IPS-18c (cell line): ENCODE measurements at regions not wholly inside any gene's neighbourhood (a gene's known extent, or its start where the extent isn't known, plus 50 kb on each side); places are given as distances from the start of the nearest gene placed in this dataset.

Source experiments
- H3K4me3 ChIP-seq: 2 replicates; pipeline ENCODE4 v1.7.0; 2013; ENCODE audit warnings: low read depth, mild to moderate bottlenecking, low read length, moderate library complexity; ENCODE audit not compliant: insufficient read depth
- H3K9me3 ChIP-seq: one replicate; pipeline ENCODE4 v1.6.1; 2013; ENCODE audit warnings: mild to moderate bottlenecking, low read length, moderate library complexity; ENCODE audit not compliant: control insufficient read depth, insufficient read depth

DNA sequence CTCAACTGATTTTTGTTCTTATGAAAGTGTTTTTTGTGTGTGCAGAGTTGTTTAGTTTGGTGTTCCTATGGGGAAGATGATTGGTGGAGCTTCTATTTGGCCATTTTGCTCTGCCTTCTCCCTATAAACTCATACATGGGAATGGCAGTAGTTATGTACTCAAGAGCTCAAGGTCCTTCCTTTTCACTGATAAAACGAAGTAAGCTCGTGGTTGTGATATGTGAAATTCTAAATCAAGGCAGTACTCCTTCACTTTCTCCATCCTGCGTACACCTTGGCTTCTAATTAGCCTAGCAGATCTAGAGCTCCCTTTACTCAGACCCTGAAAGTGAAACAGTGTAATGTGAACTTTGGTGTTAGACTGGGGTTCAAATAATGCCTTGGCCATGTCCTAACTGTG is 159.3 kb upstream of the TNC start:
- Histone ChIP-seq H3K9me3 (no peaks in the 10 kb centered on the region), H3K4me3 (no peak overlapping the region)

- no peak overlapping the region for H3K4me3 ChIP-seq
These were observed 160.5 kb upstream of the TNC start for GRCh38 chr9:115278326-115279035.

GRCh38 chr9:115283395-115283794 is 165.4 kb upstream of the TNC start:
- Histone ChIP-seq H3K4me3 (no peak overlapping the region), H3K9me3 (no peaks in the 10 kb centered on the region)

More at GRCh38 chr9:115278326-115279035, 160.5 kb upstream of the TNC start:
- H3K9me3 ChIP-seq = no peaks in the 10 kb centered on the region

GRCh38 chr9:115285836-115286235 is 167.9 kb upstream of the TNC start:
- Histone ChIP-seq H3K9me3 (no peaks in the 10 kb centered on the region), H3K4me3 (no peak overlapping the region)

DNA sequence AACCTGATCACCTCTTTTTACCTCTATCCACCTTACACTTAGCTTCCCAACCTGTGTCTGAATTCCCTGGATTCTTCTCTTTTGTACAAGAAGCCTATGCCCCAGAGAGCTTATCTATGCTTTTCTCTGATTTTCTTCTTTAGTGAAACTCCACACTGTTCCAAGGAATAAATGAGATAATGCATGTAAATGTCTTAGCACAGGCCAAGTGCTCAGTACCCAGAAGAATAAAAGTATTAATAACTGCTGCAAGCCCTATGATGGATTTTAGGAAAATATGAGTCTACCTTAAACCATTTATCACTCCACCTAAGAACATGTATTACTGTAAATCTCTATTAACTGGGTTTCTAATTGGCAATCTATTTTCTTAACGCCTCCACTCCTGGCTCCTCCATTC is 168.5 kb upstream of the TNC start:
- no peak overlapping the region for H3K4me3 ChIP-seq
- no peaks in the 10 kb centered on the region for H3K9me3 ChIP-seq

DNA sequence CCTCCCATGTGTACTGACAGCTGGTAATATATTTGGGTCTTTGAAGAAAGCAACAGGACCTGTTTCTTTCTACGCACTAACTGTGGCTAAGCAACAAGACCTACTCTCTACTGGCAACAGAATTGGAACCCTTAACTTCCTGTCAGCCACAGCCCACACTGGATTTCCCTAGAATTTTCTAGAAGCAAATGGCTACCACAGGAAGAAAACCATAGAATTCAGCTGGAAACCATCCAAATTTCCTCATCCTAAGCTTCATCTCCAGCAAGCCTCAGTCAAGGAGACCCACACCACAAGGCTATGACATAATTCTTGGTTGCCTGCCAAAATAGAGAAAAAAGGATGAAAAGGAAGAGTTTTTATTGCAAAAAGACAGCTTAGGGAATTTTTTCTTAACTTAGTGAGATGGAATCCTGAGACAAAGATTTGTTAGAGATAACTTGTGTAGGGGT is 171.8 kb upstream of the TNC start:
- Histone ChIP-seq H3K9me3 (no peaks in the 10 kb centered on the region), H3K4me3 (no peak overlapping the region)

- Histone ChIP-seq H3K9me3 (no peaks in the 10 kb centered on the region), H3K4me3 (no peak overlapping the region)
These were observed 173.9 kb upstream of the TNC start for GRCh38 chr9:115291841-115292240.

DNA sequence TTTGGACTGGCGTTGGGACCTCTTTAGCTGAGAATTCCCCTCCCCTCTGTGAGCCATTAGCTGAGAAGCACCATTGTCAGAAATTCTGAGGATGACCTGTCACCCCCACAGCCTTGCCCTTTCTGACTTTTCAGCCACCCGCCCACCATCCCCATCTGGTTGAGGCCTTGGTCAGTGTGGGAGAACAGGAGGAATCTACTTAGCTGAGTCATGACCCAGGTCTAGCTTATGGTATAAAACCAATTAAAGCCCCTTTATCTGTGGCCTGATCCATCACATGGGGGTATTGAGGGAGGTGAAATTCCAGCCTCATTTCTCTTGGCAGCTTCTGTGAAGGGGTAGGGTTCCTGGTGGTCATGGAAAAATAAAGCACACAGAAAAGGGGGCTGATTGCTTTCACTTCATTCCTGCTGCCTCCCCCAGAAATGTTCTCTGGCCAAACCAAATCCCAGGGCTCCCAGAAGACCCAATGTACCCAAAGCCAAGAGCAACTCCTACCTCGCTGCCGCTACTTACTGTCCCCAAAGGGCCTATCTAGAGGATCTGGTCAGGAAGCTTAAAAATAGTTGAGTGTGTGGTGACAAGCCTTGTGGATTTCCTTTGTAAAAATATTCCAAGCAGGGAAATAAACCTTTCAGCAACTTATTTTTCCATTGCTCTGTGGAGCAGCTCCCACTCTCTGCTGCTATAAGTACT is 174.8 kb upstream of the TNC start:
- no peak overlapping the region for H3K4me3 ChIP-seq
- no peaks in the 10 kb centered on the region for H3K9me3 ChIP-seq

DNA sequence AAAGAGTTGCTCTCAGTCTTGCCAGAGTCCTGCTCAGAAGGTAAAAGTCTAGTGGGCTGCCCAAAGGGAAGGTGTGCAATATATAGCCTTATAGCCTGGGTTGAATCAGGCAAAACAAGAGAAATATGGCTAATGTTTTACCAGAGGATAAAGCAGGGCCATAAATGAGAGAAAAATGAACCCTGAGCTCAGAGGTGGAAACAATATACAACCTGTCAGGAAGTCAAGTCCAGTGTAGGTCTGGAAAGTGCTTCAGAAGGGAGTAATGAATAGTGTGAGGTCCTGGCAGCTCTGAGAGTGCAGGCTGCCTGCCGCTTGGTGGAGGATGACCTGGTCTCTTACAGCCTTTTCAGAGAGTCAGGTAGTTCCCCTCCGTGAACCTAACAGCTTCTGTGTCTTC is 177.8 kb upstream of the TNC start:
- H3K9me3 ChIP-seq = no peaks in the 10 kb centered on the region
- H3K4me3 ChIP-seq = no peak overlapping the region

DNA sequence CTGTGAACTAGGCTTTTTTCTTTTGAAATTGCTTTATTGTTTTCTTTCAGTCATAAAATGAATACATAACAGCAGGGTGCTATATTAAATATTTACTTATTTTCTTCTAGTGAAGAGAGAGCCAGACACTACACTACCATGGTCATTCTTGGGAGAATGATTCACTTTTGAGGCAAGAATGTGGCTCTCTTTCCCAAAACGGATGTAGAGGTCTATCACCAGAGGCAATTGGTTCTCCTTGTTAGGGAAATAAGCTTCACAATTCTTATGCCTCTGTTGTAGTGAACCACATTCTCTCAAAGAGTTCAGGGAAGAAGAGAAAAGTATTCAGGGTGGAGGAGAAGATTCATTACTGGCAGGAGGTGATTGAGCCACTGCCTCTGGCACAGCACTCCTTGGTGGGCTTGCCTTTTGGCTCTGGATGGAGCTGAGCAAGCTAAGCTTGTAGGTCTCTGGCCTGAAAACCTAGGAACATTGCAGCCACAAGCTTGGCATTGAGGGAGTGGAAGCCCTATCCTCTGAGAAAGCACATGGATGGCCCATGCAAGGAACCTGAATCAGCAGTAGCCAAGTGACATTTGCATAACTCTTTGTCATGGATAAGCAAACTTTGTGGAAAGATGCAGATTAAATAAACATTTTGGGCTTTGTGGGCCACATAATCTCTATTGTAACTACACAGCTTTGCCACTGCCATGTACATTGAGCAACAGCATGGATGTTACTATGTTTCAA is 179.0 kb upstream of the TNC start:
- H3K9me3 ChIP-seq = no peaks in the 10 kb centered on the region
- no peak overlapping the region for H3K4me3 ChIP-seq

GRCh38 chr9:115300116-115300515 is 182.2 kb upstream of the TNC start:
- Histone ChIP-seq H3K9me3 (no peaks in the 10 kb centered on the region), H3K4me3 (no peak overlapping the region)

DNA sequence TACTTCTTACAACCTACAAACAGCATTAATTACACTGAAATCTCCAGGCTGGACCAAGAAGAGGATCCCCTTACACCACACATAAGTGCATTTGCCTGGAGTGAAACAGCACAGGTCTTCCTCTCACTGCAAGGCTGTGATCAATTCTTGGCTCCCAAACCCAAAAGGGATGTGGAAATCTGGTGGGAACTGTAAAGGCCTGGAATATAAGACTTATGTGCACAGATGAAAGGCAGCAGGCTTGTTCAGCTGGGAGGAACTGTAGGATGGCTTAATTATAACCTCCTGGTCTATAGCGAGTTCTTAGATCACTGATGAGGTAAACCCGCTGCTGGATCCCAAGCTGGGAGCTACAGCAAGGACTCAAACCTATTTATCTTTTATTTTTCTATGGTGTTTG is 182.9 kb upstream of the TNC start:
- H3K4me3 ChIP-seq = no peak overlapping the region
- H3K9me3 ChIP-seq = no peaks in the 10 kb centered on the region

GRCh38 chr9:115301581-115301980 is 183.6 kb upstream of the TNC start:
- Histone ChIP-seq H3K9me3 (no peaks in the 10 kb centered on the region), H3K4me3 (no peak overlapping the region)

DNA sequence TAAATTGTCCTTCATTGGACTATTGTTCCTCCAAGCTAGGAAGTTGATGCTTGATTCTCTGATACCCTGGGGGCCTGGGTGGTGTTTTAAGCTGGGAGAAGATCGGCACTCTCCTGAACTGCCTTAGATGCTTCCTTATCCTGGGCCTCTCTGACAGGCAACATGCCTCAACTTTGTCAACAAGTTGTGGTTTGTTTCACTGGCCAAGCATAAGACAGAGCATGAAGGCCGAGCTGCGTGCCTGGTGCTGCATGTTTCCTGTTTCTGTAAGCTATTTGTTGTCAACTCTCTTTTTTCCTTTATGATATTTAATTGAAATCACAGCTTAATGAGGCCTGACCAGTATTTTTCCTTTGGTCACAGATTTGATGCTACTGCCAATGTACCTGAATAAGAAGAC is 187.6 kb upstream of the TNC start:
- Histone ChIP-seq H3K9me3 (no peaks in the 10 kb centered on the region), H3K4me3 (no peak overlapping the region)

GRCh38 chr9:115306865-115307264 is 188.9 kb upstream of the TNC start:
- H3K9me3 ChIP-seq = no peaks in the 10 kb centered on the region
- no peak overlapping the region for H3K4me3 ChIP-seq

DNA sequence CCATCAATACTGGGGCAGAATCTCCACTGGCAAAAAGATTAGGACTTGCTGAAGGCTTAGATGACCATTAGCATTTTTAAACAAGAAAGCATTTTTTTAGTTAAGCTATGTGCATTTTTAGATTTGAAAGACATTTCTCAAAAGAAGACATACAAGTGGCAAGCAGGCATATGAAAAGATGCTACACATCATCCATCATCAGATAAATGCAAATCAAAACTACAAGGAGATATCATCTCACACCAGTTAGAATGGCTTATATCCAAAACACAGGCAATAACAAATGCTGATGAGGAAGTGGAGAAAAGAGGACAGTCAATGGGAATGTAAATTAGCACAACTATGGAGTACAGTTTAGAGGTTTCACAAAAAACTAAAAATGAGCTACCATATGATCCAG is 195.6 kb upstream of the TNC start:
- Histone ChIP-seq H3K4me3 (no peak overlapping the region), H3K9me3 (peaks cover 4% of the 10 kb centered on the region)

GRCh38 chr9:115326461-115326860 is 208.5 kb upstream of the TNC start:
- H3K4me3 ChIP-seq = no peak overlapping the region
- H3K9me3 ChIP-seq = no peaks in the 10 kb centered on the region
